Ishikawa (cell line): ENCODE measurements at regions not wholly inside any gene's neighbourhood (a gene's known extent, or its start where the extent isn't known, plus 50 kb on each side); places are given as distances from the start of the nearest gene placed in this dataset.

Experiments
- CEBPB ChIP-seq: IDR thresholded peaks from 2 replicates; pipeline ENCODE4 v1.6.1; 2012
- CREB1 ChIP-seq: IDR thresholded peaks from 2 replicates; pipeline ENCODE4 v1.6.1; 2012; ENCODE audit warnings: low read depth
- EGR1 ChIP-seq: IDR thresholded peaks from 2 replicates; pipeline ENCODE4 v1.6.1; 2012
- EP300 ChIP-seq: IDR thresholded peaks from 2 replicates; pipeline ENCODE4 v1.6.1; 2012; ENCODE audit warnings: borderline replicate concordance
- FOXM1 ChIP-seq: IDR thresholded peaks from 2 replicates; pipeline ENCODE4 v1.6.1; 2012; ENCODE audit warnings: low read depth, borderline replicate concordance
- MAX ChIP-seq: IDR thresholded peaks from 2 replicates; pipeline ENCODE4 v1.6.1; 2012
- NFIC ChIP-seq: IDR thresholded peaks from 2 replicates; pipeline ENCODE4 v1.6.1; 2012
- RAD21 ChIP-seq: IDR thresholded peaks from 2 replicates; pipeline ENCODE4 v1.6.1; 2012; ENCODE audit warnings: low read depth
- TAF1 ChIP-seq: IDR thresholded peaks from 2 replicates; pipeline ENCODE4 v1.6.1; 2012; ENCODE audit warnings: low read depth, mild to moderate bottlenecking
- TCF12 ChIP-seq: IDR thresholded peaks from 2 replicates; pipeline ENCODE4 v1.6.1; 2012; ENCODE audit warnings: low read depth
- TEAD4 ChIP-seq: IDR thresholded peaks from 2 replicates; pipeline ENCODE4 v1.6.1; 2012
- USF1 ChIP-seq: IDR thresholded peaks from 2 replicates; pipeline ENCODE4 v1.6.1; 2012
- YY1 ChIP-seq: IDR thresholded peaks from 2 replicates; pipeline ENCODE4 v1.6.1; 2012; ENCODE audit warnings: low read depth
- ZBTB7A ChIP-seq: IDR thresholded peaks from 2 replicates; pipeline ENCODE4 v1.6.1; 2012; ENCODE audit warnings: low read depth
- TF ChIP-seq, protein P1 (sequence below): IDR thresholded peaks from 2 replicates; pipeline ENCODE4 v1.6.1; 2012; ENCODE audit warnings: low read depth, mild to moderate bottlenecking

DNA sequence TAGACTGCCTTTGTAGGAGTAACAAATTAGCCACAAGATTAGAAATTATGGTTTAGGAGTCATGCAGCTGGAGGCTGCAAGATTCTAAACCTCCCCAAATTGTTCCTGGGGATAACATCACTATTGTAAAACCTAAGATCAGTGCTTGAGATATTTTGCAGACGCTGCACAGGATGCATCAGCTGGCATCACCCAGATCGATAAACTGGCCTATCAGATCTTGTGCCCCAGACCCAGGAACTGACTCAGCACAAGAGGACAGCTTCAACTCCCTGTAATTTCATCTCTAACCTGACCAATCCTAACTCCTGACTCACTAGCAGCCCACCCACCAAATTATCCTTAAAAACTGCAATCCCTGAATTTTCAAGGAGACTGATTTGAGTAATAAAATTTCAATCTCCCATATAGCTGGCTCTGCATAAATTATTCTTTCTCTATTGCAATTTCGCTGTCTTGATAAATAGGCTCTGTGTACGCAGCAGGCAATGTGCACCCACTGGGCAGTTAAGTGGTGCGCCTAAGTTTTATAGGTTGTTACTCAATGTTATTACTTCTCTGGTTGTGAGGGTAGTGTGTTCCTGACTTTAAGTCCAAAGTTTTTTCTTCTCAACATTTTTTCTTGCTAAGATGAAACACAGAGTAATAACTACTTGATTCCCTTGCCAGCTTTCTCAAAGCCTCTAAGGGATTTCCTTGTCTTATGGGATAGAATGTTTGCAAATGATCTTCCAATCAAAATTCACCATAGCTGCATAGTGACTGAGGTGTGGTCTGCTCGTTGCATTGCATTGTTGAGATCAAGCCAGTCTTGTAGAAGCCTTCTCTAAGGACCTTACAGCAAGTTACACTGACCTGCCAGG, 312.3 kb upstream of the DKK2 start:
- TF ChIP-seq, protein P1, sequence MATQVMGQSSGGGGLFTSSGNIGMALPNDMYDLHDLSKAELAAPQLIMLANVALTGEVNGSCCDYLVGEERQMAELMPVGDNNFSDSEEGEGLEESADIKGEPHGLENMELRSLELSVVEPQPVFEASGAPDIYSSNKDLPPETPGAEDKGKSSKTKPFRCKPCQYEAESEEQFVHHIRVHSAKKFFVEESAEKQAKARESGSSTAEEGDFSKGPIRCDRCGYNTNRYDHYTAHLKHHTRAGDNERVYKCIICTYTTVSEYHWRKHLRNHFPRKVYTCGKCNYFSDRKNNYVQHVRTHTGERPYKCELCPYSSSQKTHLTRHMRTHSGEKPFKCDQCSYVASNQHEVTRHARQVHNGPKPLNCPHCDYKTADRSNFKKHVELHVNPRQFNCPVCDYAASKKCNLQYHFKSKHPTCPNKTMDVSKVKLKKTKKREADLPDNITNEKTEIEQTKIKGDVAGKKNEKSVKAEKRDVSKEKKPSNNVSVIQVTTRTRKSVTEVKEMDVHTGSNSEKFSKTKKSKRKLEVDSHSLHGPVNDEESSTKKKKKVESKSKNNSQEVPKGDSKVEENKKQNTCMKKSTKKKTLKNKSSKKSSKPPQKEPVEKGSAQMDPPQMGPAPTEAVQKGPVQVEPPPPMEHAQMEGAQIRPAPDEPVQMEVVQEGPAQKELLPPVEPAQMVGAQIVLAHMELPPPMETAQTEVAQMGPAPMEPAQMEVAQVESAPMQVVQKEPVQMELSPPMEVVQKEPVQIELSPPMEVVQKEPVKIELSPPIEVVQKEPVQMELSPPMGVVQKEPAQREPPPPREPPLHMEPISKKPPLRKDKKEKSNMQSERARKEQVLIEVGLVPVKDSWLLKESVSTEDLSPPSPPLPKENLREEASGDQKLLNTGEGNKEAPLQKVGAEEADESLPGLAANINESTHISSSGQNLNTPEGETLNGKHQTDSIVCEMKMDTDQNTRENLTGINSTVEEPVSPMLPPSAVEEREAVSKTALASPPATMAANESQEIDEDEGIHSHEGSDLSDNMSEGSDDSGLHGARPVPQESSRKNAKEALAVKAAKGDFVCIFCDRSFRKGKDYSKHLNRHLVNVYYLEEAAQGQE: no peak
- TF ChIP-seq TAF1 (no peak), NFIC (no peak), CEBPB (no peak), USF1 (no peak), RAD21 (no peak), FOXM1 (no peak), TCF12 (no peak), TEAD4 (no peak), MAX (no peak), EP300 (no peak), EGR1 (no peak), ZBTB7A (no peak), YY1 (no peak), CREB1 (no peak)

DNA sequence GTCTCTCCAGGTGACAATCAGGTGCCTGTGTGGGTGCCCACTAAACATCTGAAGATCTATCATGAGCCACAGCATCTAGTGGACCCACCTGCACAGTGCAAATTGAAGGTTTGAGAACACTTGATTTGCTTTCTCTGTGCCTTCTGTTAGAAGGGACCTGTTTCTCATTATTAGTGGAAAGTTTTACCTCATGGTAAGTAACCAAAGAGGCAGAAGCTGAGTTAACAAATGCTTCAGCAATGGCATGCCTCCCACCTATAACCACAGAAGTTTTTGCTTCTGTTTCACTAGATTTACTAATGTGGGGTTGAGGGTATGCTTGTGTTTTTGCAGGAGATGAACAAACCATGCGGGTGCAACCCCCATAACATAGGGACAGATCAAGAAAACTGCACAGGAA, 297.4 kb upstream of the DKK2 start:
- TF ChIP-seq ZBTB7A (no peak), CEBPB (no peak), EGR1 (no peak)

DNA sequence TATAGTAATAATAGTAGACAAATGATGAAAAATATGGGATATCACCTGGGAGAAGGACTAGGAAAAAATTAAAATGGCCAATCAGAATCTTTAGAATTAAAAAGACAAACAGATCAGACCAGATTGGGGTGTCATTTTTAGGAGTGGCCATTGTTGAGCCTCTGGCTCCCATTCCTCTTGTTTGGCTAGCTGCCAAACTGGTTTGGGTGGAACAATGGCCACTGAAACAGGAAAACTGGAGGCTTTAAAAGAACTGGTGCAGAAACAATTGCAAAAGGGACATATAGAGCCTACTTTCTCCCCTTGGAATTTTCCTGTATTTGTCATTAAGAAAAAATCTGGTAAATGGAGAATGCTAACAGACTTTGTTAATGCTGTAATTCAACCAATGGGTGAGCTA, 294.8 kb upstream of the DKK2 start:
- peak; percentile 15; the same call in 1 of the 2 replicates for TF ChIP-seq EP300
- TF ChIP-seq NFIC: peak; percentile 91
- 0 out of 2 replicates have a peak, but pooled peaks have one; percentile 27 for TF ChIP-seq TCF12
- TF ChIP-seq RAD21: no peak
- TF ChIP-seq YY1: 0 out of 2 replicates have a peak, but pooled peaks have one; percentile 31

DNA sequence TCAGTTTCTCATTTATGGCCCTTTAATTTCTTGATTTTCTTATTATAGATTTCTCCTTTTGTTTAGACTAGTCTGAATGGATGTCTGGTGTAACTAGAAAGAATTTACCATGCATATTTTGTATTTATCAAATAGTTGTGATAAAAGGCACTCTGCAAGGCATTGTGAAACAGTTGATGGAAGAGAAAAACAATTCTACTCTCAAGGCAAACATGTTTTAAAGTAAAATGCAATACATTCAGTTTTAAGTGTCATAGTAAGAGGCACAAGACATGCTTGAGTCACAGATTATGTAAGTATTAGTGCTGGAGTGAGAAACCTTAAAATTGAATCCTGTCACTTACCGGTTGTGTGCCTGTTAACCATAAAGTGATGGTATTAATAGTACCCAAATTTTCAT, 283.3 kb upstream of the DKK2 start:
- TF ChIP-seq NFIC: no peak
- no peak for TF ChIP-seq CREB1
- TF ChIP-seq TEAD4: no peak
- TF ChIP-seq ZBTB7A: no peak
- TF ChIP-seq TCF12: no peak
- TF ChIP-seq, protein P1: no peak
- TF ChIP-seq RAD21: no peak
- no peak for TF ChIP-seq EGR1
- no peak for TF ChIP-seq EP300
- TF ChIP-seq MAX: no peak

DNA sequence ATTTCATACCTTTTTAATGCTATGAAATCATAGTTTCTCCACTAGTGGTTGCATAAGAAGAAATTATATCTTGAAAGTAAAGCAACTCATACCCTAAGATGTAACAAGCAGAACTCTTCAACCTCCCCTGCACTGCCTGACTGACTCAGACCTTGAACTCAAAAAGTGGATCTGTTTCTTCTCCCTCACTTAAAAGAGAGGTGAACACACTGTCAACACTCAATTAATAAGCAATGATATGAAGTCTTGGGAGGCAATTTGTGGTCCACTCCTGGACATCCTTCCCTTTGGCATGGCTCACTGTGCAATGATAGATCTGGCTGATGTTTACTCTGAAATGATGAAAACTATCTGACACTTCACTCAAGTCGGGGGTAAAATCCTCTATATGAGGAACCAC, 282.0 kb upstream of the DKK2 start:
- TF ChIP-seq TCF12 (no peak), EP300 (no peak), CEBPB (no peak), FOXM1 (no peak), TAF1 (no peak), USF1 (no peak), RAD21 (no peak), NFIC (no peak), YY1 (no peak), ZBTB7A (no peak), EGR1 (no peak)
- TF ChIP-seq, protein P1: no peak
